Thyroid gland (tissue), 4 donors: ENCODE measurements at regions not wholly inside any gene's neighbourhood (a gene's known extent, or its start where the extent isn't known, plus 50 kb on each side); places are given as distances from the start of the nearest gene placed in this dataset.

ENCODE experiments used
- POLR2A ChIP-seq, 2 donors: fragments of 450-650 bp; IDR thresholded peaks; one replicate each; pipeline ENCODE4 v1.6.1; 2017; ENCODE audit warnings: antibody characterized with exemption in 2 of 2, mild to moderate bottlenecking in 2 of 2, moderate library complexity in 1 of 2
- TF ChIP-seq, protein P1 (sequence below), 6 experiments: fragments of 200-600 bp in 3 of 6; fragments of 450-650 bp in 3 of 6; sonication (generic) in 3 of 6; IDR thresholded peaks; one replicate each; pipeline ENCODE4 v1.5.1; 2016 to 2019; ENCODE audit warnings: antibody characterized with exemption in 6 of 6, mild to moderate bottlenecking in 2 of 6, inconsistent platforms in 1 of 6, moderate library complexity in 1 of 6

GRCh38 chrX:15072880-15073279 is 197.0 kb downstream of the ASB9 start:
- TF ChIP-seq, protein P1, sequence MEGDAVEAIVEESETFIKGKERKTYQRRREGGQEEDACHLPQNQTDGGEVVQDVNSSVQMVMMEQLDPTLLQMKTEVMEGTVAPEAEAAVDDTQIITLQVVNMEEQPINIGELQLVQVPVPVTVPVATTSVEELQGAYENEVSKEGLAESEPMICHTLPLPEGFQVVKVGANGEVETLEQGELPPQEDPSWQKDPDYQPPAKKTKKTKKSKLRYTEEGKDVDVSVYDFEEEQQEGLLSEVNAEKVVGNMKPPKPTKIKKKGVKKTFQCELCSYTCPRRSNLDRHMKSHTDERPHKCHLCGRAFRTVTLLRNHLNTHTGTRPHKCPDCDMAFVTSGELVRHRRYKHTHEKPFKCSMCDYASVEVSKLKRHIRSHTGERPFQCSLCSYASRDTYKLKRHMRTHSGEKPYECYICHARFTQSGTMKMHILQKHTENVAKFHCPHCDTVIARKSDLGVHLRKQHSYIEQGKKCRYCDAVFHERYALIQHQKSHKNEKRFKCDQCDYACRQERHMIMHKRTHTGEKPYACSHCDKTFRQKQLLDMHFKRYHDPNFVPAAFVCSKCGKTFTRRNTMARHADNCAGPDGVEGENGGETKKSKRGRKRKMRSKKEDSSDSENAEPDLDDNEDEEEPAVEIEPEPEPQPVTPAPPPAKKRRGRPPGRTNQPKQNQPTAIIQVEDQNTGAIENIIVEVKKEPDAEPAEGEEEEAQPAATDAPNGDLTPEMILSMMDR (IDR thresholded peaks at IDR 0.05), result no peak
- TF ChIP-seq POLR2A (IDR thresholded peaks at IDR 0.05), result no peak
